GM21619 (cell line): ENCODE measurements at regions not wholly inside any gene's neighbourhood (a gene's known extent, or its start where the extent isn't known, plus 50 kb on each side); places are given as distances from the start of the nearest gene placed in this dataset.
"Not testable (repeated sequence)": the region's sequence is repeated elsewhere in the genome, so short reads cannot be mapped to it uniquely, and the experiment has no call there.

ENCODE experiments used
- ATAC-seq: cut with Tn5 transposase; IDR thresholded peaks from one replicate; pipeline ENCODE4 v1.9.1; 2021; ENCODE audit not compliant: unreplicated experiment

- ATAC-seq = not testable (repeated sequence)
Measured at GRCh38 chr1:157330177-157330576, 192.0 kb upstream of the ETV3 start.

GRCh38 chr1:157328120-157328519 lies 189.9 kb upstream of the ETV3 start:
- not testable (repeated sequence) for ATAC-seq

- no peak for ATAC-seq
Measured at GRCh38 chr1:157326173-157326859, 188.1 kb upstream of the ETV3 start.

- ATAC-seq = no peak
Measured at GRCh38 chr1:157325220-157325619, 187.0 kb upstream of the ETV3 start.

GRCh38 chr1:157321972-157322371 lies 183.8 kb upstream of the ETV3 start:
- not testable (repeated sequence) for ATAC-seq

GRCh38 chr1:157319567-157319966 lies 181.4 kb upstream of the ETV3 start:
- ATAC-seq = no peak

GRCh38 chr1:157317229-157317628 lies 179.0 kb upstream of the ETV3 start:
- not testable (repeated sequence) for ATAC-seq

GRCh38 chr1:157315544-157315943 lies 177.3 kb upstream of the ETV3 start:
- no peak for ATAC-seq

DNA sequence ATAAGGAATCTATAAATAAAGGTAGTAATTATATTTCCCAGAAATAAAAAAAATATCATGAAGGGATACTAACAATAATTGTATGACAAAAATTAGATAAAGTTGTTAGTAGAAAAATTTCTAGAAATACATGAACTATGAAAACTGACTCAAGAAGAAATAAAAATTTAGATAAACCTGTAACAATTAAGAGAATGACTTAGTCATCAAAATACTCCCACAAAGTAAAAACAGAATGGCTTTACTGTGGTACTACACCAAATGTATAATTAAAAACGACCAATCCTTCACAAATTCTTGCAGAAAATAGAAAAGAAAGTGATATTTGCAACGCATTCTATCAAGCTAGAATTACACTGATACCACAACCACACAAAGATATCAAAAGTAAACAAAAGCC lies 176.2 kb upstream of the ETV3 start:
- no peak for ATAC-seq

DNA sequence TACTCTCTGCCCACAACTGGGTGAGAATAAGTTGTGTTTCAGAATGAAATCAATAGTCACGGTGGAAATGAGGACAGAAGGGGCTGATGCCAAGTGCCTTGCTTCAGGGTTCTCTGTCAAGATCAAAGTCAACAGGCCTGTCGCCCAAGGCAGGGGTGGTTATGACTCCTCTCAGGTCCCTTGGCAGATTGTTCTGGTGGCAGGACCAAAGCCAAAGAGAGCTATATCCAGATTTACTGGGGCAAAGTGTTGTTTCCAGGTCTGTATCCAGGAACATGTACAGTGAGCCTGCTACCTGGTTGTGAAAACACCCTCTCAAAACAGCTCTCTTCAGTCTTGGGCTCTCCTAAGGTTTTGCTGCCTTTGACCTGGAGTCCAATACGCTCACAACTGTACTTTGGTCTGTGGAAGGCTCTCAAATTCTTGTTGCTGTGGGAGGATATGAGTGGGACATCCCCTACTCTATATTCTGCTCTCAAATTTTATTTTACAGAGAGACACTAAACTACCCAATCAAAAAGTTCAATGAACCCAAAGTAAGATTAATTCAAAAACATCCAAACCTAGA lies 175.1 kb upstream of the ETV3 start:
- ATAC-seq = no peak

- no peak for ATAC-seq
Measured at GRCh38 chr1:157312082-157312812, 174.1 kb upstream of the ETV3 start.

DNA sequence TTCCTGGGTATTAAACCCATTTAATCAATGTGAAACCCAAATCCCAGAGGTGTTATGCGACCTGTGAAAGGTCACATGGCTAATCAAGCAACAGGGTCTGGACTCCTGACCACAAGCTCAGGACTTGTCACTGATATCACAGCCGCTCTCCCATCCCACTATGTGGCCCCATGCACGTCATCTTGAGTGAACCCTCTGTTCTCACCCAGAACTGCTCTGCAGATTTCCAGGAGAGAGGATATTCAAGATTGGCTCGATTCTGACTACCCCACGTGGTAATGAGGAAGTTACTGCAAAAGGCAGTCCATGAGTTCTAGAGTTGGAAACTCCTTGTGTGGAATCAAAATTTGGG lies 173.5 kb upstream of the ETV3 start:
- no peak for ATAC-seq

GRCh38 chr1:157310805-157311729 lies 172.9 kb upstream of the ETV3 start:
- not testable (repeated sequence) for ATAC-seq

DNA sequence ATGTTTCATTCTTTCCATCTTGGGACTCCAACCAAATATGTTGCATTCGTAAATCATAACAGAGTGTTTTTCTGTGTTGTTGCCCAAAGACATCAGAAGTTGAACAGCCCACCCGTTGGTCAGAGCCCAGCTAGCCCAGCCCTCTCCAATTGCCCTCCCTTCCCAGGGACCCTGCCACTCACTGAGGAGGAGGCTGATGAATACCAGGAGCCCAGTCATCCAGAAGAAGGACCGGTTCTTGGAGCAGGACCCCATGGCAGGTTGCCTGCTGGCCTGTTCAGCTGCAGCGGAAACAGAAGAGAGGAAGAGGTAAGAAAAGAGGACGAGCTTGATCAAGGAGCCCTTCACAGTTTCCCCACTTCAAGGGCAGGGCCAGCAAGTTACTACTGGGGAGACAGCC lies 172.2 kb upstream of the ETV3 start:
- ATAC-seq = no peak

DNA sequence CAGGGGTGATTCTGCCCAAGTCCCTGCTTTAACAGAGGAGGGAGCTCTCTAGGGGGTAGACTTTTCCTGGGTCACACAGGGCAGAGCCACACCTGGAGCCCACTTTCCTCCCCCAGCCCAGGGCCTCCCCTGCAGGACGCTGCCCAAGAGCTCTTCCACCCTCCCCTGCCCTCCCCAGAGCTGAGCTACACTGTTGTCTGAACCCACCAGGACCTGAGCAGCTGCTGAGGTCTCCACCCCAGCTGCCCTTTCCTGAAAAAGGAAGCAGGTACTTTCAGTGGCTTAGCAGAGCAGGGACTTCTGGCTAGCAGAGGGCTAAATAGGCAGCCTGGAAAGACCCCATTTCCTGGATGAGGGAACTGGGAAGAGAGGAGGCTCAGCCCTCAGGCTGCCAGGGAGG lies 169.3 kb upstream of the ETV3 start:
- ATAC-seq = peak; percentile 64

DNA sequence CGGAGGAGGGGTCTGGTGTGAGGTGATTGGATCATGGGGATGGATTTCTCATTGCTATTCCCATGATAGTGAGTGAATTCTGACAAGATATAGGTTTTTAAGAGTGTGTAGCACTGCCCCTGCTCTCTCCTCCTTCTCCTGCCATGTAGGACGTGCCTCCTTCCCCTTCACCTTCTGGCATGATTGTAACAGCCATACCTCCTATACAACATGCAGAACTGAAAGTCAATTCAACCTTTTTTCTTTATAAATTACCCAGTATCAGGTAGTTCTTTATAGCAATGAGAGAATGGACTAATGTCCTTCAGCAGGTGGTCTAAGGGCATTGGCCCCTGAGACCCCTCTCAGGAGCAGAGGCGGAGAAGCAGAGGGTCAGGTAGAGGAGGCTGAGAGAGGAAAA lies 168.7 kb upstream of the ETV3 start:
- ATAC-seq = no peak

- ATAC-seq = no peak
Measured at GRCh38 chr1:157304271-157304670, 166.1 kb upstream of the ETV3 start.

DNA sequence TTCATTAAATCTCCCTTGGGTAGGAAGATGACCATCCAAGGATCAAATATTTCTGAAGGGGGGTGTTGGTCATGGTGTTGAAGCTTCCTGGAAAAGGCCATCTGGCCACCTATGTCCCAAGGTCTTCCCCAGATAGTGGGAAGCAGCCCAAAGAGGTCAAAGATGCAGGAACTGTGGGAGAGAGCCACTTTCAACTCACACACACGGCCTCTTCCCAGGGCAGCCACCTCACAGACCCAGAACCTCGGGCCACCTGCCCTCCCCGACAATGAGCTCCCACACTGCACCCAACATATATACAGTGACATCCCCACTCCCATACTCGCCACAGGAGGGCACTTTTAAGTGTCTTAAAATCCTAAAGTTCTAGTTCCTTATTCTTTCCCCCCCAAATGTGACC lies 164.5 kb upstream of the ETV3 start:
- ATAC-seq = no peak

GRCh38 chr1:157302199-157302497 lies 164.0 kb upstream of the ETV3 start:
- ATAC-seq = no peak

DNA sequence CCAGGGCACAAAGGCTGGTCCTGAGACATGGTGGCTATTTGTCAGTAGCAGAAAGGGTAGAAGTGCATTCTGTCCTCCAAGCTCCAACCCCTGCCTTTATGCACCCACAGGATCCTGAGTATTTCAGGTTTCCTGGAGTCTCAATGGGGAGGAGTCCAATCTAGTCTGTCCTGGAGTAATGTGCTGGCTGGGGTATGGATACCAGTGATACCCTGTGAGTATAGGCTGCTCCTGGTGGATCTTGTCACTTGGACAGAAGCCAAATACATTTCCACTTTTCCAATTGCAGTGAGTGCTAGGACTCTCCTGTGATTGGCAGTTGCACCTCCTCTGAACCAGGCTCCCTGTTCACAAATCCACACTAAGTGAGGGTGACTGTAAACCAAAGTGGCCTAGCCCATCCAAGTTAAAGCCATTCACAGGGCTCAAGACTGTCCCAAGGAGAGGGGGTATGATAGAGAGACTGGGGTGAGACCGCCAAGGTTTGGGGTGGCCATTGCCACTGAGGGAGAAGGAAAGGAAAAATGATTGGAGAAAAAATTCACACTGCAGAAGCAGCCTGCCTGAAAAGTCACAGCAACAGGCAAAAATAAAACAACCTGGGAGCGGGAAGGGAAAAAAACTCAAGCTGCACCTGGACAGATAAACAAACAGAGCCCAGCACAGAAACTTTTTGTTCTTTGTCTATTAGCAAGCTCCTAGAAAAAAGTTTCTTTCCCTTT lies 163.4 kb upstream of the ETV3 start:
- no peak for ATAC-seq
